HG02759 (cell line): ENCODE measurements at regions not wholly inside any gene's neighbourhood (a gene's known extent, or its start where the extent isn't known, plus 50 kb on each side); places are given as distances from the start of the nearest gene placed in this dataset.
"Not testable (repeated sequence)": the region's sequence is repeated elsewhere in the genome, so short reads cannot be mapped to it uniquely, and the experiment has no call there.

Experiments
- ATAC-seq: cut with Tn5 transposase; IDR thresholded peaks from one replicate; pipeline ENCODE4 v1.9.1; 2021; ENCODE audit warnings: mild to moderate bottlenecking, moderate library complexity; ENCODE audit not compliant: unreplicated experiment

GRCh38 chr6:51206686-51207085 lies 388.0 kb downstream of the TFAP2B start:
- not testable (repeated sequence) for ATAC-seq

GRCh38 chr6:51209651-51210050 lies 391.0 kb downstream of the TFAP2B start:
- no peak for ATAC-seq

- no peak for ATAC-seq
These were observed 395.1 kb downstream of the TFAP2B start for GRCh38 chr6:51213811-51214210.

GRCh38 chr6:51214442-51214841 lies 395.8 kb downstream of the TFAP2B start:
- no peak for ATAC-seq

- no peak for ATAC-seq
These were observed 399.5 kb downstream of the TFAP2B start for GRCh38 chr6:51218181-51218580.

- ATAC-seq: not testable (repeated sequence)
These were observed 406.0 kb downstream of the TFAP2B start for GRCh38 chr6:51224580-51225240.

GRCh38 chr6:51241376-51241775 lies 422.7 kb downstream of the TFAP2B start:
- ATAC-seq: no peak

GRCh38 chr6:51249798-51250197 lies 431.1 kb downstream of the TFAP2B start:
- no peak for ATAC-seq

- ATAC-seq: no peak
These were observed 431.6 kb downstream of the TFAP2B start for GRCh38 chr6:51250317-51250716.

- ATAC-seq: no peak
These were observed 439.3 kb downstream of the TFAP2B start for GRCh38 chr6:51257938-51258337.

- ATAC-seq: no peak
These were observed 441.3 kb downstream of the TFAP2B start for GRCh38 chr6:51260003-51260402.

GRCh38 chr6:51261691-51262090 lies 443.0 kb downstream of the TFAP2B start:
- ATAC-seq: no peak

GRCh38 chr6:51265426-51265825 lies 446.8 kb downstream of the TFAP2B start:
- ATAC-seq: no peak

- no peak for ATAC-seq
These were observed 447.9 kb downstream of the TFAP2B start for GRCh38 chr6:51266604-51267003.

GRCh38 chr6:51268666-51269065 lies 450.0 kb downstream of the TFAP2B start:
- no peak for ATAC-seq

- ATAC-seq: no peak
These were observed 451.2 kb downstream of the TFAP2B start for GRCh38 chr6:51269876-51270275.

GRCh38 chr6:51271615-51272014 lies 452.9 kb downstream of the TFAP2B start:
- ATAC-seq: no peak

GRCh38 chr6:51273228-51273961 lies 454.7 kb downstream of the TFAP2B start:
- ATAC-seq: no peak

- no peak for ATAC-seq
These were observed 458.8 kb downstream of the TFAP2B start for GRCh38 chr6:51277474-51277873.

- no peak for ATAC-seq
These were observed 463.4 kb downstream of the TFAP2B start for GRCh38 chr6:51282026-51282425.

- ATAC-seq: no peak
These were observed 465.2 kb downstream of the TFAP2B start for GRCh38 chr6:51283723-51284355.

GRCh38 chr6:51285876-51286275 lies 467.2 kb downstream of the TFAP2B start:
- ATAC-seq: no peak
